ENCODE measurements at regions not wholly inside any gene's neighbourhood (a gene's known extent, or its start where the extent isn't known, plus 50 kb on each side); places are given as distances from the start of the nearest gene placed in this dataset.

DNA sequence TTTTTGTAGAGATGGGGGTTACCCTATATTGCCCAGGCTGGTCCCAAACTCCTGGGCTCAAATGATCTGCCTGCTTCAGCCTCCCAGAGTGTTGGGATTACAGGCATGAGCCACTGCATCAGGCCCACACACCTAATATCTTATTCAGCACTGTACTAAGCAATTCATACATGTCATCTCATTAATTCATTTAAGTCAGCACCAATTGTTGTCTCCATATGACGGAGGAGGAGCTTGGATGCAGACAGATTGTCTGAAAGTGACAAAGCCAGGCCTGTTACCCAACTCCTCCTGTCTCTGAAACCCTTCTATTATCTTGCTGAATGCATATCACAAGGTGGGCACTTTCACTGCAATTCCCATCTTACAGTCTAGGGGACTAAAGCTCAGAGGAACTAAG, 57.5 kb upstream of the ALX4 start:
- TF ChIP-seq, protein P1, sequence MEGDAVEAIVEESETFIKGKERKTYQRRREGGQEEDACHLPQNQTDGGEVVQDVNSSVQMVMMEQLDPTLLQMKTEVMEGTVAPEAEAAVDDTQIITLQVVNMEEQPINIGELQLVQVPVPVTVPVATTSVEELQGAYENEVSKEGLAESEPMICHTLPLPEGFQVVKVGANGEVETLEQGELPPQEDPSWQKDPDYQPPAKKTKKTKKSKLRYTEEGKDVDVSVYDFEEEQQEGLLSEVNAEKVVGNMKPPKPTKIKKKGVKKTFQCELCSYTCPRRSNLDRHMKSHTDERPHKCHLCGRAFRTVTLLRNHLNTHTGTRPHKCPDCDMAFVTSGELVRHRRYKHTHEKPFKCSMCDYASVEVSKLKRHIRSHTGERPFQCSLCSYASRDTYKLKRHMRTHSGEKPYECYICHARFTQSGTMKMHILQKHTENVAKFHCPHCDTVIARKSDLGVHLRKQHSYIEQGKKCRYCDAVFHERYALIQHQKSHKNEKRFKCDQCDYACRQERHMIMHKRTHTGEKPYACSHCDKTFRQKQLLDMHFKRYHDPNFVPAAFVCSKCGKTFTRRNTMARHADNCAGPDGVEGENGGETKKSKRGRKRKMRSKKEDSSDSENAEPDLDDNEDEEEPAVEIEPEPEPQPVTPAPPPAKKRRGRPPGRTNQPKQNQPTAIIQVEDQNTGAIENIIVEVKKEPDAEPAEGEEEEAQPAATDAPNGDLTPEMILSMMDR (IDR thresholded peaks at IDR 0.05): no peak
- TF ChIP-seq POLR2A (IDR thresholded peaks at IDR 0.05): no peak

Data from thyroid gland (tissue), 4 donors.